Peyer's patch (tissue), 4 donors: ENCODE measurements at regions not wholly inside any gene's neighbourhood (a gene's known extent, or its start where the extent isn't known, plus 50 kb on each side); places are given as distances from the start of the nearest gene placed in this dataset.

Experiments used
- DNase-seq, 3 donors: peaks; one replicate each; pipeline ENCODE4 v3.0.0-alpha.2; 2017 to 2019
- H3K27ac ChIP-seq, 4 donors: fragments of 200-600 bp; sonication (generic); one replicate each; pipeline ENCODE4 v1.5.1; 2016 to 2019
- H3K27me3 ChIP-seq, 2 donors: fragments of 200-600 bp; sonication (generic); one replicate each; pipeline ENCODE4 v1.5.1; 2019
- H3K36me3 ChIP-seq, 3 donors: fragments of 200-600 bp; sonication (generic); one replicate each; pipeline ENCODE4 v1.5.1; 2016 to 2019
- H3K4me1 ChIP-seq, 4 donors: fragments of 200-600 bp; sonication (generic); one replicate each; pipeline ENCODE4 v1.5.1; 2016 to 2019
- H3K4me3 ChIP-seq, 4 donors: fragments of 200-600 bp; sonication (generic); 1 replicate in 3 of 4; 2 replicates in 1 of 4; pipeline ENCODE4 v1.5.1; 2016 to 2019; ENCODE audit warnings: mild to moderate bottlenecking in 1 of 4
- H3K9me3 ChIP-seq, 4 donors: fragments of 200-600 bp; sonication (generic); one replicate each; pipeline ENCODE4 v1.5.1; 2016 to 2019; ENCODE audit warnings: mild to moderate bottlenecking in 1 of 4
- POLR2A ChIP-seq, 2 donors: fragments of 450-650 bp; IDR thresholded peaks; one replicate each; pipeline ENCODE4 v1.5.1; 2017; ENCODE audit warnings: antibody characterized with exemption in 2 of 2, mild to moderate bottlenecking in 2 of 2, moderate library complexity in 2 of 2
- TF ChIP-seq, protein P1 (sequence below), 6 experiments: fragments of 450-650 bp in 4 of 6; fragments of 200-600 bp in 2 of 6; sonication (generic) in 1 of 6; IDR thresholded peaks; one replicate each; pipeline ENCODE4 v1.5.1; 2017 to 2019; ENCODE audit warnings: antibody characterized with exemption in 6 of 6, mild to moderate bottlenecking in 3 of 6, moderate library complexity in 1 of 6

DNA sequence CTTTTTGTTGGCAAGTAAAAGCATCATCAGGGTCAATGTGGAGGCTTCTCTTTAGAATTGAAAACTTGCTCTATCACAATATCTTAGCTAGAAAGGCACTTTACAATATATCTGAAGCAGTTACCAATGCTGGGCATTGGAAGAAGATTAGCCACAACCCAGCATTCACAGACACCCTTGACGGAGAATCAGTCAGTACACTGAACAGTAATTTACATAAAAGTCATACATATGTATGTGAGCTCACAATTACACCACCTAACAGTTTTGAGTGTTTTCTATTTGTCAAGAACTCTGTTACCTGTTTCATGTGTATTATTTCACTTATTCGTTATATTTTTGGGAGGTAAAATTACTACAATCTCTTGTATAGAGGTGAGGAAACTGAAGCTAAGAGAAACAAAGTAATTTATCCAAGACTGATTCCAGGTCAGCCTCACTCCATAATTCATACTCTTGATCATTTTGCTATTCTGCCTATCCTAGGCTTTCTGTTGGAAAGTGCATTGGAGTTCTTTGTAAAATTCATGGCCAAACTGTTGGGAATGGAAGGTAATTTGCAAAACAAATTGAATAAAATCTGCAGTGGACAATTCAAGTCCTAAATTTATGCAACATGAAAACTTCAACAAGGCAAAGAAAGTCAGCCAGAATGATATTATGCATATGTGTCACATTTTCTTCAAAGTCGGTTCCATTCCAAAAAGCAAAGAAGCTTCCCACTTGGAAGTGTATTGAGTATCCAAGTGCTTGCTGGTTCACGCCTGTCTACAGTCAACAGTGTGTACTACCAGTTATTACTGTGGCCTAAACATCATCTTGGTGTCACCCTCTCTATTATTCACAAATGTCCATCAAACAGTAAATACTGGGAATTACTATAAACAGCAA lies 223.7 kb upstream of the SEMA6D start:
- no peak for DNase-seq

DNA sequence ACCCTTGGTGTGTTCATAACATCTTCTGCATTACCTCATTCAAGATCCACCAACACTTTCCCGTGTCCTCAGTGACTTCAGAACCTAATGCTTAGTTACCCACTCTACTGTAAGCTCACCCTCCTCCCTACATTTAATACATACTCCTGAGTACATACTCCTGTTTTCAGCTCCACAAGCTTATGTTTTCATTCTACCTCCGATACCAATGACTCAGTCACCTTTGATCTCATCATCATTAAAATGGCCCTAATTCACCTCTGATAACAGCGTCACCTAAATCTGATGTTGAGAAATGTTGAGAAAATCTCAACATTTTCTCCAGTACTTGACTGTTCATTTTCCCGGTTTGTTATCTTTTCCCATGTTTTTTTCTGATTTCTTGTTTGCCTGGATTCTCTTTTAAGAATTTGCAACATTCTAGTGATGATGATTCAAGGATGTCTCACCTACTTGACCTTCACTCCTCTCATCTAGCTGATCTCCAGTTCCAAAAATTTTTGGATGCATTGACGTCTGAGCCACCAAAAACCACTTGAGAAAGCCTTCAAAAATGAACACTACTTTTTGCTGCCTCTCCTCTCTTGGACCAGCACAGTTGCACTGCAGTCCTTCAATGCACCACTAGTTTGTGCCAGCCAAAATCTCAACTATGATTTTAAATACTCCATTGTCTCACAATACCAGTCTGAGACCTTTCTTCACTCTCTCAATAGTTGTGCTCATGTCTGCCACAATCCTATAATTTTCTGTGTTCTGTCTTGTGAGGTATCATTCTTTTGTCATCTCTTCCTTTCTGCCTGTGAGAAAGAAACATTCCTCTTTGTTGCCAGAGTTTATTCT lies 220.7 kb upstream of the SEMA6D start:
- H3K36me3 ChIP-seq = no peaks in the 10 kb centered on the region
- no peaks in the 10 kb centered on the region for H3K4me1 ChIP-seq
- no peak for TF ChIP-seq POLR2A (IDR thresholded peaks at IDR 0.05)
- TF ChIP-seq, protein P1, sequence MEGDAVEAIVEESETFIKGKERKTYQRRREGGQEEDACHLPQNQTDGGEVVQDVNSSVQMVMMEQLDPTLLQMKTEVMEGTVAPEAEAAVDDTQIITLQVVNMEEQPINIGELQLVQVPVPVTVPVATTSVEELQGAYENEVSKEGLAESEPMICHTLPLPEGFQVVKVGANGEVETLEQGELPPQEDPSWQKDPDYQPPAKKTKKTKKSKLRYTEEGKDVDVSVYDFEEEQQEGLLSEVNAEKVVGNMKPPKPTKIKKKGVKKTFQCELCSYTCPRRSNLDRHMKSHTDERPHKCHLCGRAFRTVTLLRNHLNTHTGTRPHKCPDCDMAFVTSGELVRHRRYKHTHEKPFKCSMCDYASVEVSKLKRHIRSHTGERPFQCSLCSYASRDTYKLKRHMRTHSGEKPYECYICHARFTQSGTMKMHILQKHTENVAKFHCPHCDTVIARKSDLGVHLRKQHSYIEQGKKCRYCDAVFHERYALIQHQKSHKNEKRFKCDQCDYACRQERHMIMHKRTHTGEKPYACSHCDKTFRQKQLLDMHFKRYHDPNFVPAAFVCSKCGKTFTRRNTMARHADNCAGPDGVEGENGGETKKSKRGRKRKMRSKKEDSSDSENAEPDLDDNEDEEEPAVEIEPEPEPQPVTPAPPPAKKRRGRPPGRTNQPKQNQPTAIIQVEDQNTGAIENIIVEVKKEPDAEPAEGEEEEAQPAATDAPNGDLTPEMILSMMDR (IDR thresholded peaks at IDR 0.05) = peak in 1 of 6 experiments; percentile 6
- no peaks in the 10 kb centered on the region for H3K27me3 ChIP-seq
- H3K9me3 ChIP-seq = no peaks in the 10 kb centered on the region
- H3K4me3 ChIP-seq = no peak overlapping the region
- H3K27ac ChIP-seq = no peak overlapping the region
- no peak for DNase-seq

More for the DNA sequence above, 223.7 kb upstream of the SEMA6D start:
- TF ChIP-seq, protein P1 (IDR thresholded peaks at IDR 0.05) = no peak
- no peak for TF ChIP-seq POLR2A (IDR thresholded peaks at IDR 0.05)
- no peaks in the 10 kb centered on the region for H3K4me1 ChIP-seq
- no peaks in the 10 kb centered on the region for H3K9me3 ChIP-seq
- no peaks in the 10 kb centered on the region for H3K36me3 ChIP-seq
- H3K4me3 ChIP-seq = no peak overlapping the region
- H3K27ac ChIP-seq = no peak overlapping the region
- H3K27me3 ChIP-seq = no peaks in the 10 kb centered on the region

DNA sequence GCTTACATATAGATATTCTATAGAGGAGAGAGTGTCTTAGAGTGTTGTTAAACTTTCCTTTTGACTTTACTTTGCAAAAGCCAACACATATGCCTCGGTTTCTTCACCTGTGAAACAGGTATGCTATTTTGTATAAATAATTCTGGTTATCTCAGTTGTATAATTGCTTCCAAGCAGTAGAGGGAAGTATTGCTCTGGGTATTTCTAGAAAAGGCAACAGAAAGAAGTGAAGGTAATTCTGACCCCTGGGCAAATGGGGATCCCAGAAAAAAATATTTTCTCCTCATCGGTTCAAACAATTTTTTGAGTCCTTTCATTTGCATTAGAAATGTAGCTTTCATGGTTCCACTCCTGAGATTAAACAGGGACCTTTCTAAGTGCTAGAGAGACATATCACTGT lies 216.5 kb upstream of the SEMA6D start:
- Histone ChIP-seq H3K36me3 (no peaks in the 10 kb centered on the region), H3K27ac (no peak overlapping the region), H3K4me1 (peaks cover 0 to under 1% (median 0%) of the 10 kb centered on the region in 4 donors), H3K4me3 (no peak overlapping the region), H3K27me3 (no peaks in the 10 kb centered on the region), H3K9me3 (no peaks in the 10 kb centered on the region)
- TF ChIP-seq, protein P1 (IDR thresholded peaks at IDR 0.05) = peak in 3 of 6 experiments; percentile 40 to 54 (median 54)
- TF ChIP-seq POLR2A (IDR thresholded peaks at IDR 0.05) = no peak
- no peak for DNase-seq

DNA sequence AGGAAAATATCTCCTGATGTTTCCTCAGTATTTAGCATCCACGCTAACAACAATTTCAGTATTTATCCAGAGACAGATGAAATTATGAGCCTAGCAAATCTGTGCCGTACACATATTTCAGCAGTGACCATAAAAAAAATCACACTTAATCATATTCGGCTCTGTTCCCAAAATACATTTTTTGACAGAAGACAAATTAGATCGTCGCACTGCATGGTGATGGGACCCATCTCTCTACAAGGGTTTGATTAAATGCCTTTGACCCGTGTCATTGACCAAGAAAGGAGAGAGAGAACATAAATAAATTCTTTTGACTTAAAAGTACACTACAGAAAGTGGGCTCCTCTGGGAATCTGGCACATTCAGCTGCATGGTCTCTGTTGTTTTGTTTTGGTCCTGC lies 215.3 kb upstream of the SEMA6D start:
- no peak for DNase-seq
- no peak overlapping the region for H3K4me3 ChIP-seq
- TF ChIP-seq POLR2A (IDR thresholded peaks at IDR 0.05) = no peak
- TF ChIP-seq, protein P1 (IDR thresholded peaks at IDR 0.05) = no peak
- peaks cover 0 to 4% (median 0%) of the 10 kb centered on the region in 4 donors for H3K4me1 ChIP-seq
- H3K27me3 ChIP-seq = no peaks in the 10 kb centered on the region
- no peak overlapping the region for H3K27ac ChIP-seq
- no peaks in the 10 kb centered on the region for H3K36me3 ChIP-seq
- H3K9me3 ChIP-seq = no peaks in the 10 kb centered on the region

DNA sequence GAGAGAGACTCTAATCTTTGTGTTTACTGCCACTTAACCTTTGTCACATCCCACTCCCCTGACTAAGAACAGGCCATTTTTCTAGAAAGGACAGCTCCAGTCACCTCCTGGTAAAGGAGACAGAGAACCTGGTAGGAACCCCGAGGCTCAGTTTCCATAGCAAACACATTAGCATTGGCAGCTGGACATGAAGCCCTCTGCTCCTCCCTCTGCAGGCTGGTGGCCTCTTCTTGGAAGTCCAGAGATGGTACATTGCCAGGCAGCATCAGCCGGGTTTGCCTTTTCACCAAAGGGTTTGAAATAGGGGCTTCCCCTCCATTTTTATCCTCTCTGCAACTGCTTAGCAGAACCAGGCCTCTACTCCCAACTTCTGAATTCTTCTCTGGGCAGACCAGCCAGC lies 213.4 kb upstream of the SEMA6D start:
- DNase-seq = no peak
- H3K36me3 ChIP-seq = no peaks in the 10 kb centered on the region
- TF ChIP-seq, protein P1 (IDR thresholded peaks at IDR 0.05) = no peak
- TF ChIP-seq POLR2A (IDR thresholded peaks at IDR 0.05) = no peak
- H3K4me3 ChIP-seq = no peak overlapping the region
- H3K4me1 ChIP-seq = peaks cover 0 to 4% (median 0%) of the 10 kb centered on the region in 4 donors
- no peaks in the 10 kb centered on the region for H3K9me3 ChIP-seq
- no peak overlapping the region for H3K27ac ChIP-seq
- H3K27me3 ChIP-seq = no peaks in the 10 kb centered on the region
